ENCODE measurements at regions not wholly inside any gene's neighbourhood (a gene's known extent, or its start where the extent isn't known, plus 50 kb on each side); places are given as distances from the start of the nearest gene placed in this dataset.

GRCh38 chr1:192513697-192514096 is 61.9 kb upstream of the RGS1 start:
- no peak for TF ChIP-seq POLR2AphosphoS5 (IDR thresholded peaks at IDR 0.05; ENCODE audit: low read depth, low read length)
- TF ChIP-seq CTCF (IDR thresholded peaks at IDR 0.05): no peak
